GM12864 (cell line): ENCODE measurements at regions not wholly inside any gene's neighbourhood (a gene's known extent, or its start where the extent isn't known, plus 50 kb on each side); places are given as distances from the start of the nearest gene placed in this dataset.
"Not testable (repeated sequence)": the region's sequence is repeated elsewhere in the genome, so short reads cannot be mapped to it uniquely, and the experiment has no call there.

Experiments
- DNase-seq: peaks from one replicate; pipeline ENCODE4 v3.0.0-alpha.2; 2011; ENCODE audit warnings: low read depth
- H3K4me3 ChIP-seq: 2 replicates; pipeline ENCODE4 v1.5.1; 2011; ENCODE audit warnings: mild to moderate bottlenecking, low read depth, low read length, control low read depth
- TF ChIP-seq, protein P1 (sequence below): IDR thresholded peaks from 2 replicates; pipeline ENCODE4 v1.5.1; 2011; ENCODE audit warnings: low read depth, mild to moderate bottlenecking, moderate library complexity, low read length, control low read depth, inconsistent platforms; ENCODE audit errors: missing control alignments

DNA sequence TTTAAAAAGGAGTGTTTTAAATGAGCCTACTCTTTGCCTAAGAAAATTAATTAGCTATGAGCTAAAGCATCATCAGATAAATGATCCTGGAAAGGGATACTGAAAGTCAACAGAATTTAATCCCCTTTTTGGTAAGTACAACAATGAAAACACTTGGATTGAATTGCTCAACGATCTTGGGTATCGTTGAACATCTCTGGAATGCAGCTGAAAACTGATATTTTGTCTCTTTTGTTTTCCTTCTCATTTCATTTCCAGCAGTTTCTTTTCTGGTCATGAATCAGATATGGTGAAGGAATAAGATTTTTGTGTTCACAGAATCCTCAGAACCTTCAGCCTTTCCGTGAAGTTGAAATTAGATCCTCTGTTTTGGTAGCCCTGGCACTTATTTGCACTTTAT, 771.2 kb downstream of the FSCB start:
- no peak overlapping the region for H3K4me3 ChIP-seq

DNA sequence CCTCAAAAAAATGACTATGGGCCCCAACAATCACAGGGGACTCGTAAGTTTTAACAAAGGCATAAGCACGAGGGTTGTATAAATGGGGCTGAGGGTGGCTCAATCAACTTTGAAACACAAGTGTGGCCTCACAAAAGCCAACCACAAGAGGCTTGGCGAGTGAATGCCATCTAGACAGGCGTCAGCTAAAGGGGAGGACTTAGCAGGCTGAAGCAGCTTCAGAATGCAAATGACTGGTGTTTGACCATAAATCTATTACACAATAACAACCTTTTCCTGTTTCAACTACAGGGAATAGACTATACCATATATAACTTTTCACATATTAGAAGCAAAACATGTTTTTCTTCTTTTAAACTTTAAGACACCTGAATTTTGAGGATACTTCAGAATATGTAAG, 777.9 kb downstream of the FSCB start:
- TF ChIP-seq, protein P1, sequence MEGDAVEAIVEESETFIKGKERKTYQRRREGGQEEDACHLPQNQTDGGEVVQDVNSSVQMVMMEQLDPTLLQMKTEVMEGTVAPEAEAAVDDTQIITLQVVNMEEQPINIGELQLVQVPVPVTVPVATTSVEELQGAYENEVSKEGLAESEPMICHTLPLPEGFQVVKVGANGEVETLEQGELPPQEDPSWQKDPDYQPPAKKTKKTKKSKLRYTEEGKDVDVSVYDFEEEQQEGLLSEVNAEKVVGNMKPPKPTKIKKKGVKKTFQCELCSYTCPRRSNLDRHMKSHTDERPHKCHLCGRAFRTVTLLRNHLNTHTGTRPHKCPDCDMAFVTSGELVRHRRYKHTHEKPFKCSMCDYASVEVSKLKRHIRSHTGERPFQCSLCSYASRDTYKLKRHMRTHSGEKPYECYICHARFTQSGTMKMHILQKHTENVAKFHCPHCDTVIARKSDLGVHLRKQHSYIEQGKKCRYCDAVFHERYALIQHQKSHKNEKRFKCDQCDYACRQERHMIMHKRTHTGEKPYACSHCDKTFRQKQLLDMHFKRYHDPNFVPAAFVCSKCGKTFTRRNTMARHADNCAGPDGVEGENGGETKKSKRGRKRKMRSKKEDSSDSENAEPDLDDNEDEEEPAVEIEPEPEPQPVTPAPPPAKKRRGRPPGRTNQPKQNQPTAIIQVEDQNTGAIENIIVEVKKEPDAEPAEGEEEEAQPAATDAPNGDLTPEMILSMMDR = no peak
- DNase-seq = no peak
- no peak overlapping the region for H3K4me3 ChIP-seq

More for the DNA sequence above, 771.2 kb downstream of the FSCB start:
- TF ChIP-seq, protein P1 = no peak
- no peak for DNase-seq

DNA sequence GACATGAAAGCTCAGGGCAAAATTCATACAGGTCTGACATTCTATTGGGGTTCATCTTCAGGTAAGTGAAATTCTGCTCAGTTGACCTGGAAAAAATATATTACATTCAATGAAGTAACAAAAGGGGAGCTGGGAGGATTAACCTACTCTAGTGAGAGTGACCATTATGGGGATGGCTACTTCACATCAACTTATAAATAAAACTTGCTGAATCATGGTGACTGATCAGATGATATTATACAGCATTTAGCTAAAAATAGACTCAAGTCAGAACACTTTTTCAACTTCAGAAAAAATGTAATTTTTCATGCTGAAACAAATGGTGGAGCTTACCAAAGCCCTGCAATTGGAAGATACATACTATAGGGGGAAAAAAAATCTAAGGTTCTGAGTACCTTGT, 800.2 kb downstream of the FSCB start:
- DNase-seq = no peak
- TF ChIP-seq, protein P1 = no peak

DNA sequence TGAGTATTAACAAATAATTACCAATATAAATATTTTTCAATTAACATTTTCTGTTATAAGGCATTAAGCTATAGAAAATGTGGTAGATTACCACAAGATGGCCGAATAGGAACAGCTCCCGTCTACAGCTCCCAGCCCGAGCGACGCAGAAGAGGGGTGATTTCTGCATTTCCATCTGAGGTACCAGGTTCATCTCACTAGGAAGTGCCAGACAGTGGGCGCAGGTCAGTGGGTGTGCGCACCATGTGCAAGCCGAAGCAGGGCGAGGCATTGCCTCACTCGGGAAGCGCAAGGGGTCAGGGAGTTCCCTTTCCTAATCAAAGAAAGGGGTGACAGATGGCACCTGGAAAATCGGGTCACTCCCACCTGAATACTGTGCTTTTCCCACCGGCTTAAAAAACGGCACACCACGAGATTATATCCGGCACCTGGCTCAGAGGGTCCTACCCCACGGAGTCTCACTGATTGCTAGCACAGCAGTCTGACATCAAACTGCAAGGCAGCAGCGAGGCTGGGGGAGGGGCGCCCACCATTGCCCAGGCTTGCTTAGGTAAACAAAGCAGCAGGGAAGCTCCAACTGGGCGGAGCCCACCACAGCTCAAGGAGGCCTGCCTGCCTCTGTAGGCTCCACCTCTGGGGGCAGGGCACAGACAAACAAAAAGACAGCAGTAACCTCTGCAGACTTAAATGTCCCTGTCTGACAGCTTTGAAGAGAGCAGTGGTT, 808.4 kb downstream of the FSCB start:
- DNase-seq, H3K4me3 ChIP-seq: not testable (repeated sequence)

More for the DNA sequence above, 800.2 kb downstream of the FSCB start:
- no peak overlapping the region for H3K4me3 ChIP-seq

DNA sequence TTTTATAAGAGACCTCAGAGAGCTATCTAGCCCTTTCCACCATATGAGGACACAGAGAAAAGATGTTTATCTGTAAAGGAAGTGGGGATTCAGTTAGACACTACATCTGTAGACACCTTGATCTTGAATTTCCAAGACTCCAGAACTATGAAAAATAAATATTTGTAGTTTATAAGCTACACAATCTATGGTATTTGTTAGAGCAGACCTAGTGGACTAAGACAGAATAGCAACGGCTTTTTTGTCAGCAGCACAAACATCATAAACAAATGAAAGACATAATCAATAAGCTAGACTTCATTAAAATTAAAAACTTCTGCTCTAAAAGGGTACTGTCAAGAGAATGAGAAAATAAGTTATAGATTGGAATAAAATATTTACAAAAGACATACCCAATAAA, 810.1 kb downstream of the FSCB start:
- no peak for DNase-seq
- TF ChIP-seq, protein P1 = no peak
- H3K4me3 ChIP-seq = no peak overlapping the region

DNA sequence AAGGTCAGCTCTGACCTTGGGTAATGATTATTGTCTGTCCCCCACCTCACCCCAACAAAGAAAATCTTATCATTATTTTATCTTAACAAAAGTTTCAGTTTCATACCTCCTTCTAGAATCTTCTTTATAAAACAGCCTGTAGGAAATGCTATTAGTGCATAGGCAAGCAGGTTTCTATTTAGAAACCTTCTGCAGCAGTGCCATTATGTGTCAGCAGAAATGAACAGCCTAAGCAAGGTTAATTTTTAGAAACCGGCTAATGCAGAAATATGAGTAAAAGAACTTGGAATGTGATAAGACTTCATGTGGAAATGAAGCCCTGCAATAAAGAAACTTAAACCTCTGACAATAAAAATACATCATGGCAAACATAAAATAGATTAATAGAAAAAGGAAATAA, 814.4 kb downstream of the FSCB start:
- TF ChIP-seq, protein P1 = no peak
- DNase-seq = no peak
- H3K4me3 ChIP-seq = no peak overlapping the region

DNA sequence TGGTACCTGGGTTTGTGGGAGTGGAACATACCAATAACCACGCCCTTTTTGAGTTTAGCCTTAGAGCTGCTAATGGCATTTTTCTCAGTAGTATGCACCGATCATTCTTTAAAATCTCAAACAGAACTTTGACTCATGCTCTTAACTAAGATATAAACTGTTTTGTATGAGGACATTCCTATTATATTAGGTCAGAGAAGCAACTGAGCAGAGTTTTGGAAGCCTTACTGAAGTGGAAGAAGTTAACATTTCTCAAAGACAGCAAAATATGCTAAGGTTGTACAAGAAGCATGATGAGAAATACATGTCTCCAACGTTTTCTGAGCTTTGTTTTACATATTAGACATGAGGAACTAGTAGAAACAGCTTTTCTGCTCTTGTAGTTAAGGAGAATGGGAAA, 819.2 kb downstream of the FSCB start:
- DNase-seq = no peak
- TF ChIP-seq, protein P1 = no peak
- no peak overlapping the region for H3K4me3 ChIP-seq
